DOHH2 (cell line): ENCODE measurements at regions not wholly inside any gene's neighbourhood (a gene's known extent, or its start where the extent isn't known, plus 50 kb on each side); places are given as distances from the start of the nearest gene placed in this dataset.

ENCODE experiments used
- H3F3A ChIP-seq: fragments of 200-600 bp; sonication (generic), shearing (Covaris generic); 2 replicates; pipeline ENCODE4 v1.6.0; 2016; ENCODE audit warnings: antibody characterized with exemption, mild to moderate bottlenecking; ENCODE audit not compliant: control insufficient read depth, insufficient read depth
- H3K27ac ChIP-seq: fragments of 200-600 bp; sonication (generic); 2 replicates; pipeline ENCODE4 v1.5.1; 2014; ENCODE audit warnings: low read depth, mild to moderate bottlenecking, low read length, moderate library complexity
- H3K27me3 ChIP-seq: fragments of 200-600 bp; sonication (generic); 2 replicates; pipeline ENCODE4 v1.6.1; 2014; ENCODE audit warnings: mild to moderate bottlenecking, low read length, mixed read lengths; ENCODE audit not compliant: control insufficient read depth
- H3K36me3 ChIP-seq: fragments of 200-600 bp; sonication (generic); 2 replicates; pipeline ENCODE4 v1.6.1; 2014; ENCODE audit warnings: mild to moderate bottlenecking, low read length, moderate library complexity, mixed read lengths; ENCODE audit not compliant: control insufficient read depth
- H3K4me1 ChIP-seq: fragments of 200-600 bp; sonication (generic); 2 replicates; pipeline ENCODE4 v1.6.1; 2014; ENCODE audit warnings: mild to moderate bottlenecking, low read length, mixed read lengths; ENCODE audit not compliant: control insufficient read depth
- H3K4me2 ChIP-seq: fragments of 200-600 bp; sonication (generic); 2 replicates; pipeline ENCODE4 v1.6.0; 2014; ENCODE audit warnings: mild to moderate bottlenecking, low read length, moderate library complexity
- H3K4me3 ChIP-seq: fragments of 200-600 bp; sonication (generic); 2 replicates; pipeline ENCODE4 v1.5.1; 2014; ENCODE audit warnings: mild to moderate bottlenecking, low read length, mixed read lengths
- H3K79me2 ChIP-seq: fragments of 200-600 bp; sonication (generic); 2 replicates; pipeline ENCODE4 v1.6.1; 2014; ENCODE audit warnings: mild to moderate bottlenecking, low read length, mixed read lengths; ENCODE audit not compliant: control insufficient read depth
- H3K9me2 ChIP-seq: fragments of 200-600 bp; sonication (generic); replicated peaks from 2 replicates; pipeline ENCODE4 v1.6.1; 2014; ENCODE audit warnings: mild to moderate bottlenecking, low read length, mixed read lengths; ENCODE audit not compliant: control insufficient read depth
- H3K9me3 ChIP-seq: fragments of 200-600 bp; sonication (generic); 2 replicates; pipeline ENCODE4 v1.6.1; 2014; ENCODE audit warnings: antibody characterized with exemption, low read length, mixed read lengths; ENCODE audit not compliant: control insufficient read depth, insufficient read depth
- H4K20me1 ChIP-seq: fragments of 200-600 bp; sonication (generic); 2 replicates; pipeline ENCODE4 v1.6.0; 2014; ENCODE audit warnings: low read depth, mild to moderate bottlenecking, antibody characterized with exemption, low read length, moderate library complexity; ENCODE audit not compliant: control insufficient read depth, insufficient read depth
- CTCF ChIP-seq: fragments of 200-600 bp; sonication (generic); IDR thresholded peaks from one replicate; pipeline ENCODE4 v1.5.1; 2014; ENCODE audit warnings: antibody characterized with exemption, mild to moderate bottlenecking, low read depth, low read length; ENCODE audit not compliant: poor library complexity, severe bottlenecking
- EZH2phosphoT487 ChIP-seq: fragments of 200-600 bp; sonication (generic); IDR thresholded peaks from 2 replicates; pipeline ENCODE4 v1.6.1; 2017; ENCODE audit warnings: borderline replicate concordance, mild to moderate bottlenecking, antibody characterized with exemption, low read length, moderate library complexity, mixed read lengths

GRCh38 chr16:51353055-51353454 lies 202.0 kb upstream of the SALL1 start:
- no peak overlapping the region for H3K4me2 ChIP-seq
- no peaks in the 10 kb centered on the region for H3F3A ChIP-seq
- TF ChIP-seq CTCF (no peak), EZH2phosphoT487 (no peak)
- no peaks in the 10 kb centered on the region for H3K9me2 ChIP-seq
- no peaks in the 10 kb centered on the region for H4K20me1 ChIP-seq
- no peak overlapping the region for H3K4me3 ChIP-seq
- H3K27ac ChIP-seq = no peak overlapping the region
- no peaks in the 10 kb centered on the region for H3K36me3 ChIP-seq
- no peaks in the 10 kb centered on the region for H3K9me3 ChIP-seq
- no peaks in the 10 kb centered on the region for H3K4me1 ChIP-seq
- H3K27me3 ChIP-seq = no peaks in the 10 kb centered on the region
- no peaks in the 10 kb centered on the region for H3K79me2 ChIP-seq

GRCh38 chr16:51349626-51350025 lies 198.6 kb upstream of the SALL1 start:
- H3K4me2 ChIP-seq = no peak overlapping the region
- H3K9me3 ChIP-seq = no peaks in the 10 kb centered on the region

GRCh38 chr16:51343411-51343810 lies 192.3 kb upstream of the SALL1 start:
- Histone ChIP-seq H3F3A (no peaks in the 10 kb centered on the region), H4K20me1 (no peaks in the 10 kb centered on the region), H3K27me3 (no peaks in the 10 kb centered on the region), H3K4me3 (no peak overlapping the region), H3K4me1 (no peaks in the 10 kb centered on the region), H3K9me3 (no peaks in the 10 kb centered on the region), H3K9me2 (no peaks in the 10 kb centered on the region), H3K27ac (no peak overlapping the region), H3K36me3 (no peaks in the 10 kb centered on the region), H3K4me2 (no peak overlapping the region), H3K79me2 (no peaks in the 10 kb centered on the region)
- TF ChIP-seq EZH2phosphoT487 (no peak), CTCF (no peak)

More at GRCh38 chr16:51349626-51350025, 198.6 kb upstream of the SALL1 start:
- Histone ChIP-seq H3K9me2 (no peaks in the 10 kb centered on the region), H3K27ac (no peak overlapping the region), H4K20me1 (no peaks in the 10 kb centered on the region), H3F3A (no peaks in the 10 kb centered on the region), H3K4me3 (no peak overlapping the region), H3K36me3 (no peaks in the 10 kb centered on the region), H3K27me3 (no peaks in the 10 kb centered on the region), H3K4me1 (no peaks in the 10 kb centered on the region), H3K79me2 (no peaks in the 10 kb centered on the region)
- TF ChIP-seq EZH2phosphoT487 (no peak), CTCF (no peak)

GRCh38 chr16:51341204-51341603 lies 190.1 kb upstream of the SALL1 start:
- H3F3A ChIP-seq = no peaks in the 10 kb centered on the region
- H3K4me1 ChIP-seq = no peaks in the 10 kb centered on the region
- TF ChIP-seq CTCF (no peak), EZH2phosphoT487 (no peak)

More at GRCh38 chr16:51341204-51341603, 190.1 kb upstream of the SALL1 start:
- H3K4me2 ChIP-seq = no peak overlapping the region
- no peaks in the 10 kb centered on the region for H3K79me2 ChIP-seq
- H3K36me3 ChIP-seq = no peaks in the 10 kb centered on the region
- no peaks in the 10 kb centered on the region for H3K27me3 ChIP-seq
- no peaks in the 10 kb centered on the region for H4K20me1 ChIP-seq
- H3K4me3 ChIP-seq = no peak overlapping the region
- H3K27ac ChIP-seq = no peak overlapping the region
- H3K9me2 ChIP-seq = no peaks in the 10 kb centered on the region
- H3K9me3 ChIP-seq = no peaks in the 10 kb centered on the region
